ENCODE measurements at regions not wholly inside any gene's neighbourhood (a gene's known extent, or its start where the extent isn't known, plus 50 kb on each side); places are given as distances from the start of the nearest gene placed in this dataset.

DNA sequence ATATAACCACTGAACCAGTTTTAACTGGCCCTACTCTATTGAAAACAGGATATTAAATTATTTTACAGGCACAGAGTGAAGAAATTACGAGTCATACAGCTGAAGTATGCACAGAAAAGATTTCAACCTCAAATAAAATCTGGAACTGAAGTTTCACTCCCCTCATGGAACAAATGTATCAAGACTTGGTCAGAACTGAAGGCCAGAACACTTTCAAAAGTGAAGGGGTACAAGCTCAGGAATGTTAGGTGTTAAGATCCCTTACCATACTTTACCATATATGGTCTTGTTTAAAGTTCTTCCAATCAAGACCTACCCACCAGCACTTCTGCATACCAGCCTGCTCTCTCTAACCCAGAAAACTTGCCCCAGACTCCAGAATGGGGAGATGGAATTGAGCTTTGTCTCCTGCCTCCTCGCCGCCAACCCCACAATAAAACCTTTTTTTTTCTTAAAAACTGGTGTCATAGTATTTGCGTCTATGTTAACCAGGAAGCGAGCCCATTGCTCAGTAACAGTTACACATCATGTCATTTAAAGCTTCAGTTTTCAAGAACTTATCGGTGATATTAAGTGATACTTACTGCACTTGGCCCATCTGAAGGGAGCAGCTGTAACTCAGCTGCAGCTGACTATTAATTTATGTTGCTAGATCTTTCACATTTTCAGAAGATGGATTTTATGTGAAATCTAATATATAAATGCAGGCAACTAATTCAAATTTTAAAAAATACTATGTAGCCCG is 59.9 kb downstream of the OXSM start:
- TF ChIP-seq, protein P1, sequence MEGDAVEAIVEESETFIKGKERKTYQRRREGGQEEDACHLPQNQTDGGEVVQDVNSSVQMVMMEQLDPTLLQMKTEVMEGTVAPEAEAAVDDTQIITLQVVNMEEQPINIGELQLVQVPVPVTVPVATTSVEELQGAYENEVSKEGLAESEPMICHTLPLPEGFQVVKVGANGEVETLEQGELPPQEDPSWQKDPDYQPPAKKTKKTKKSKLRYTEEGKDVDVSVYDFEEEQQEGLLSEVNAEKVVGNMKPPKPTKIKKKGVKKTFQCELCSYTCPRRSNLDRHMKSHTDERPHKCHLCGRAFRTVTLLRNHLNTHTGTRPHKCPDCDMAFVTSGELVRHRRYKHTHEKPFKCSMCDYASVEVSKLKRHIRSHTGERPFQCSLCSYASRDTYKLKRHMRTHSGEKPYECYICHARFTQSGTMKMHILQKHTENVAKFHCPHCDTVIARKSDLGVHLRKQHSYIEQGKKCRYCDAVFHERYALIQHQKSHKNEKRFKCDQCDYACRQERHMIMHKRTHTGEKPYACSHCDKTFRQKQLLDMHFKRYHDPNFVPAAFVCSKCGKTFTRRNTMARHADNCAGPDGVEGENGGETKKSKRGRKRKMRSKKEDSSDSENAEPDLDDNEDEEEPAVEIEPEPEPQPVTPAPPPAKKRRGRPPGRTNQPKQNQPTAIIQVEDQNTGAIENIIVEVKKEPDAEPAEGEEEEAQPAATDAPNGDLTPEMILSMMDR (IDR thresholded peaks at IDR 0.05; ENCODE audit: borderline replicate concordance, extremely low read depth, low read length, poor library complexity, severe bottlenecking): no peak
- no peak for TF ChIP-seq EZH2 (IDR thresholded peaks at IDR 0.05; ENCODE audit: borderline replicate concordance, low read depth, low read length, severe bottlenecking)

All from DND-41 (cell line).